K562 (cell line): ENCODE measurements at regions not wholly inside any gene's neighbourhood (a gene's known extent, or its start where the extent isn't known, plus 50 kb on each side); places are given as distances from the start of the nearest gene placed in this dataset.

ENCODE experiments used
- ATAC-seq: fragments of 200-7000 bp; cut with Tn5 transposase; 3 replicates; pipeline ENCODE4 v1.9.1; 2020; ENCODE audit warnings: moderate library complexity
- BruUV-seq: library from RNA; stranded (reverse); fragments of 400-500 nt; replicated peaks from 2 replicates; lab custom pipeline; 2021; lab: Mats Ljungman, UMichigan
- CTCF ChIA-PET: fragments of 300-600 bp; formaldehyde crosslinking; extraction: SDS; loops from one replicate; lab custom pipeline; 2021; ENCODE audit warnings: low intra/inter-chr PET ratio; lab: Yijun Ruan, JAX
- POLR2A ChIA-PET: fragments of 300-600, 350-650 bp; sonication (Branson Sonifier 250); formaldehyde crosslinking; extraction: SDS; loops from one replicate; lab custom pipeline; 2021; ENCODE audit warnings: antibody characterized with exemption, inconsistent platforms; lab: Yijun Ruan, JAX
- DNase-seq, 4 experiments: peaks; one replicate each; pipeline versions ENCODE4 v3.0.0 to v3.0.0-alpha.2; 2011 to 2018; ENCODE audit warnings: low spot score in 3 of 4, mixed read lengths in 3 of 4; ENCODE audit errors: extremely low read depth in 1 of 4
- FAIRE-seq: peaks from 2 replicates; lab custom pipeline; 2011; peaks lifted over from hg19 to GRCh38; lab: Jason Lieb, UNC
- H2AFZ ChIP-seq: 2 replicates; pipeline ENCODE4 v1.6.0; 2011; ENCODE audit warnings: low read depth, low read length, control low read depth, inconsistent platforms
- H3K27ac ChIP-seq: fragments of 200-600 bp; 3 replicates; pipeline ENCODE4 v1.8.0; 2011; ENCODE audit warnings: low read depth, mild to moderate bottlenecking, control low read depth, inconsistent platforms, low read length, moderate library complexity, mixed read lengths; ENCODE audit errors: extremely low read depth
- H3K27me3 ChIP-seq, 2 experiments: fragments of 300-600 bp in 1 of 2; 2 replicates in 1 of 2; 3 replicates in 1 of 2; pipeline versions ENCODE4 v1.6.0 to v1.8.0; 2011; ENCODE audit warnings: inconsistent platforms in 2 of 2, low read length in 2 of 2, mild to moderate bottlenecking in 1 of 2, mixed read lengths in 1 of 2, moderate library complexity in 1 of 2; ENCODE audit not compliant: control insufficient read depth in 2 of 2, insufficient read depth in 2 of 2
- H3K36me3 ChIP-seq: fragments of 300-600 bp; 3 replicates; pipeline ENCODE4 v1.8.0; 2011; ENCODE audit warnings: mild to moderate bottlenecking, low read length, inconsistent platforms; ENCODE audit not compliant: control insufficient read depth, insufficient read depth
- H3K4me1 ChIP-seq, 2 experiments: fragments of 200-600 bp in 1 of 2; replicated peaks in 1 of 2; 2 replicates in 1 of 2; 3 replicates in 1 of 2; pipeline versions ENCODE4 v1.5.1 to v1.8.0; 2011; ENCODE audit warnings: inconsistent platforms in 2 of 2, low read length in 2 of 2, mild to moderate bottlenecking in 1 of 2, mixed read lengths in 1 of 2, moderate library complexity in 1 of 2; ENCODE audit not compliant: control insufficient read depth in 2 of 2, insufficient read depth in 2 of 2
- H3K4me2 ChIP-seq: 2 replicates; pipeline ENCODE4 v1.6.1; 2011; ENCODE audit warnings: low read length, control low read depth, inconsistent platforms, mixed read lengths; ENCODE audit not compliant: insufficient read depth
- H3K4me3 ChIP-seq: fragments of 200-600 bp; sonication (generic), shearing (Covaris generic); 2 replicates; pipeline ENCODE4 v1.5.1; 2016; ENCODE audit warnings: control low read depth, inconsistent platforms
- H3K79me2 ChIP-seq: fragments of 200-600 bp; 3 replicates; pipeline ENCODE4 v1.8.0; 2011; ENCODE audit warnings: low read length, inconsistent platforms; ENCODE audit not compliant: control insufficient read depth, insufficient read depth
- H3K9ac ChIP-seq, 2 experiments: 2 replicates each; pipeline versions ENCODE4 v1.6.0 to v1.6.1; 2011; ENCODE audit warnings: low read depth in 2 of 2, low read length in 2 of 2, control low read depth in 1 of 2, inconsistent platforms in 1 of 2, mild to moderate bottlenecking in 1 of 2, mixed read lengths in 1 of 2; ENCODE audit not compliant: insufficient read depth in 1 of 2
- H3K9me1 ChIP-seq: one replicate; pipeline ENCODE4 v1.6.0; 2011; ENCODE audit warnings: inconsistent platforms, mild to moderate bottlenecking, low read length, moderate library complexity; ENCODE audit not compliant: control insufficient read depth, insufficient read depth
- H3K9me3 ChIP-seq: replicated peaks from 2 replicates; pipeline ENCODE4 v1.5.1; 2011; ENCODE audit warnings: low read depth, low read length, inconsistent platforms; ENCODE audit not compliant: control insufficient read depth, insufficient read depth
- H4K20me1 ChIP-seq: replicated peaks from 2 replicates; pipeline ENCODE4 v1.6.1; 2011; ENCODE audit warnings: low read length, inconsistent platforms, mixed read lengths; ENCODE audit not compliant: control insufficient read depth, insufficient read depth
- BHLHE40 ChIP-seq: IDR thresholded peaks from 2 replicates; pipeline ENCODE4 v1.6.1; 2011; ENCODE audit warnings: low read length, improper control_type of control experiment
- COPS2 ChIP-seq: fragments of 450-650 bp; conservative IDR thresholded peaks from 2 replicates; pipeline ENCODE4 v1.6.1; 2016; ENCODE audit warnings: mild to moderate bottlenecking, moderate library complexity
- FOXA3 ChIP-seq, 2 experiments: fragments of 450-650 bp in 1 of 2; sonication (generic) in 1 of 2; formaldehyde crosslinking; IDR thresholded peaks in 1 of 2; conservative IDR thresholded peaks in 1 of 2; 2 replicates each; pipeline versions ENCODE4 v1.4.0 to v1.8.0; 2020 to 2022; ENCODE audit warnings: mild to moderate bottlenecking in 2 of 2, missing genetic modification reagents in 1 of 2
- HDAC1 ChIP-seq, 2 experiments: fragments of 450-650 bp; IDR thresholded peaks; 2 replicates each; pipeline ENCODE4 v1.6.1; 2016 to 2017; ENCODE audit warnings: inconsistent platforms in 1 of 2, mild to moderate bottlenecking in 1 of 2, moderate library complexity in 1 of 2
- KLF1 ChIP-seq: fragments of 450-650 bp; IDR thresholded peaks from 2 replicates; pipeline ENCODE4 v1.6.1; 2016; ENCODE audit warnings: missing genetic modification characterization, missing compliant biosample characterization
- PHF20 ChIP-seq: fragments of 450-650 bp; IDR thresholded peaks from 2 replicates; pipeline ENCODE4 v1.6.1; 2018; ENCODE audit not compliant: partially characterized antibody
- ZFP36 ChIP-seq: fragments of 150-350 bp; IDR thresholded peaks from 2 replicates; pipeline ENCODE4 v1.6.1; 2018; ENCODE audit warnings: low read length, low read depth; ENCODE audit not compliant: partially characterized antibody
- ZNF239 ChIP-seq: fragments of 250-450 bp; sonication (Bioruptor Pico); IDR thresholded peaks from 2 replicates; pipeline ENCODE4 v1.4.0; 2020; ENCODE audit warnings: mild to moderate bottlenecking
- ZNF586 ChIP-seq: fragments of 450-650 bp; formaldehyde crosslinking; conservative IDR thresholded peaks from 2 replicates; pipeline ENCODE4 v1.4.0; 2020; ENCODE audit warnings: mild to moderate bottlenecking, moderate library complexity
- ZNF830 ChIP-seq: fragments of 250-450 bp; sonication (Bioruptor Pico); IDR thresholded peaks from 2 replicates; pipeline ENCODE4 v1.5.0; 2021; ENCODE audit warnings: mild to moderate bottlenecking
- WGBS: fragments of 100-300 bp; shearing (Covaris generic); methylation state at CpG from one replicate; pipeline ENCODE4 v1.1.6; 2016; ENCODE audit warnings: low coverage, mixed read lengths; ENCODE audit not compliant: insufficient coverage; ENCODE audit errors: missing lambda C conversion rate; 5-methylcytosine and 5-hydroxymethylcytosine counted together
- in situ Hi-C: fragments of 300-500 bp; cut with MboI; formaldehyde crosslinking; loops from 4 replicates; pipeline ENCODE4 v1.15.0; 2018; ENCODE audit warnings: inconsistent platforms, mixed read lengths
- intact Hi-C: fragments of 100-400 bp; cut with micrococcal nuclease; formaldehyde crosslinking; loops from 2 replicates; pipeline ENCODE4 v1.14.2; 2022
- TF ChIP-seq, protein P1 (sequence below): sonication (generic); formaldehyde crosslinking; IDR thresholded peaks from 2 replicates; pipeline ENCODE4 v1.8.0; 2022; ENCODE audit warnings: missing genetic modification reagents, mild to moderate bottlenecking, borderline replicate concordance
- TF ChIP-seq, protein P2 (sequence below): fragments of 250-450 bp; sonication (Bioruptor Pico); IDR thresholded peaks from 2 replicates; pipeline ENCODE4 v1.8.0; 2021; ENCODE audit warnings: borderline replicate concordance, mild to moderate bottlenecking, moderate library complexity; ENCODE audit not compliant: poor library complexity, severe bottlenecking

DNA sequence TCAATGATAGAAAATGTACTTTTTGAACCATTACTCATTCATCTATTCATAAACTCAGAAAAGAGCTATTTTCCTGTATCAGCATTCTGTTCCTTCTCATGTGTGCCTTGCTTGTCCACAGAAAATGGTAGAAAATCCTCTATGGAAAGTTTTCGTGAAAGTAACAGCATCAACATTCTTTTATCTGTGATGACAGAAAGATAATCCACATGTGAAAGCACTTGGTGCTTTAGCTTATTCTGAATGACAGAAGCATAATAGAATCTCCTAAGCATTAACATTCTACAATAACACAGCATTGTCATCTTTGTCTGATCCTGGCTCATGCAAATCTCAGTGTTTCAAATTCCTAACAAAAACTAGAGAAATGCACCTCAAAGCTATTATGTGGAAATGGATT is 431.9 kb downstream of the ADAMTS20 start:
- H3K27me3 ChIP-seq, result no peaks in the 10 kb centered on the region
- no peak for FAIRE-seq
- intact Hi-C loops (no loop called here), in situ Hi-C loops (no loop called here)
- H3K79me2 ChIP-seq, result no peaks in the 10 kb centered on the region
- H4K20me1 ChIP-seq, result no peaks in the 10 kb centered on the region
- H3K4me3 ChIP-seq, result no peak overlapping the region
- H3K4me2 ChIP-seq, result no peak overlapping the region
- no peaks in the 10 kb centered on the region for H3K36me3 ChIP-seq
- H3K4me1 ChIP-seq, result no peaks in the 10 kb centered on the region
- ChIA-PET CTCF (no interaction called here), POLR2A (no interaction called here)
- no peak for ATAC-seq
- no peaks in the 10 kb centered on the region for H3K9me1 ChIP-seq
- no peaks in the 10 kb centered on the region for H3K9me3 ChIP-seq
- no peak for DNase-seq
- no peak overlapping the region for H3K9ac ChIP-seq
- no TSS peak for BruUV-seq
- no peak overlapping the region for H2AFZ ChIP-seq
- TF ChIP-seq ZNF830 (no peak), COPS2 (no peak), KLF1 (tag) (no peak), PHF20 (no peak), HDAC1 (IDR thresholded peaks at IDR 0.05) (no peak), BHLHE40 (no peak), FOXA3 (CRISPR knock-in tag; conservative IDR thresholded peaks at IDR 0.05 in 1 of 2, IDR thresholded peaks at IDR 0.05 in 1 of 2) (no peak), ZNF239 (no peak), ZFP36 (no peak), ZNF586 (CRISPR knock-in tag) (no peak)
- TF ChIP-seq, protein P1, sequence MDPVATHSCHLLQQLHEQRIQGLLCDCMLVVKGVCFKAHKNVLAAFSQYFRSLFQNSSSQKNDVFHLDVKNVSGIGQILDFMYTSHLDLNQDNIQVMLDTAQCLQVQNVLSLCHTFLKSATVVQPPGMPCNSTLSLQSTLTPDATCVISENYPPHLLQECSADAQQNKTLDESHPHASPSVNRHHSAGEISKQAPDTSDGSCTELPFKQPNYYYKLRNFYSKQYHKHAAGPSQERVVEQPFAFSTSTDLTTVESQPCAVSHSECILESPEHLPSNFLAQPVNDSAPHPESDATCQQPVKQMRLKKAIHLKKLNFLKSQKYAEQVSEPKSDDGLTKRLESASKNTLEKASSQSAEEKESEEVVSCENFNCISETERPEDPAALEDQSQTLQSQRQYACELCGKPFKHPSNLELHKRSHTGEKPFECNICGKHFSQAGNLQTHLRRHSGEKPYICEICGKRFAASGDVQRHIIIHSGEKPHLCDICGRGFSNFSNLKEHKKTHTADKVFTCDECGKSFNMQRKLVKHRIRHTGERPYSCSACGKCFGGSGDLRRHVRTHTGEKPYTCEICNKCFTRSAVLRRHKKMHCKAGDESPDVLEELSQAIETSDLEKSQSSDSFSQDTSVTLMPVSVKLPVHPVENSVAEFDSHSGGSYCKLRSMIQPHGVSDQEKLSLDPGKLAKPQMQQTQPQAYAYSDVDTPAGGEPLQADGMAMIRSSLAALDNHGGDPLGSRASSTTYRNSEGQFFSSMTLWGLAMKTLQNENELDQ (CRISPR knock-in tag), result no peak
- TF ChIP-seq, protein P2, sequence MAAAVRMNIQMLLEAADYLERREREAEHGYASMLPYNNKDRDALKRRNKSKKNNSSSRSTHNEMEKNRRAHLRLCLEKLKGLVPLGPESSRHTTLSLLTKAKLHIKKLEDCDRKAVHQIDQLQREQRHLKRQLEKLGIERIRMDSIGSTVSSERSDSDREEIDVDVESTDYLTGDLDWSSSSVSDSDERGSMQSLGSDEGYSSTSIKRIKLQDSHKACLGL (CRISPR knock-in tag), result no peak
- H3K27ac ChIP-seq, result no peak overlapping the region
- 0% methylated on average over 1 of the region's 1 CpG for WGBS
